ENCODE measurements at regions not wholly inside any gene's neighbourhood (a gene's known extent, or its start where the extent isn't known, plus 50 kb on each side); places are given as distances from the start of the nearest gene placed in this dataset.

DNA sequence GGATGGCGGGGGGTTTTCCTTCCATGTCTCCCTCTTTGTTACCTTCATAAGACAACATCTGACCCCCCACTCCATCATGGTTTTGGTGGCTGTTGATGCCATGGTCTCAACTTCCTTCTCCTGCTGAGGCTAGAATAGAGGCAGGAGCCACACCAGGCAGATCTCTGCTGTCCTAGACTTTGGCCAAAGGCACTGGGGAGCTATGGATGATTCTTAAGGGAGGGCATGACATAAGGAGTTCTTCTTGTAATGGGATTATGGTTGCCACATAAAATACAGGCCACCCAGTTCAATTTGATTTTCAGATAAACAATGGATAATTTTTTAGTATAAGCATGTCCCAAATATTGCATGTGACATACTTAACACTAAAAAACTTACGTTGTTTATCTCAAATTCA lies 52.2 kb upstream of the IER5L start:
- TF ChIP-seq, protein P1, sequence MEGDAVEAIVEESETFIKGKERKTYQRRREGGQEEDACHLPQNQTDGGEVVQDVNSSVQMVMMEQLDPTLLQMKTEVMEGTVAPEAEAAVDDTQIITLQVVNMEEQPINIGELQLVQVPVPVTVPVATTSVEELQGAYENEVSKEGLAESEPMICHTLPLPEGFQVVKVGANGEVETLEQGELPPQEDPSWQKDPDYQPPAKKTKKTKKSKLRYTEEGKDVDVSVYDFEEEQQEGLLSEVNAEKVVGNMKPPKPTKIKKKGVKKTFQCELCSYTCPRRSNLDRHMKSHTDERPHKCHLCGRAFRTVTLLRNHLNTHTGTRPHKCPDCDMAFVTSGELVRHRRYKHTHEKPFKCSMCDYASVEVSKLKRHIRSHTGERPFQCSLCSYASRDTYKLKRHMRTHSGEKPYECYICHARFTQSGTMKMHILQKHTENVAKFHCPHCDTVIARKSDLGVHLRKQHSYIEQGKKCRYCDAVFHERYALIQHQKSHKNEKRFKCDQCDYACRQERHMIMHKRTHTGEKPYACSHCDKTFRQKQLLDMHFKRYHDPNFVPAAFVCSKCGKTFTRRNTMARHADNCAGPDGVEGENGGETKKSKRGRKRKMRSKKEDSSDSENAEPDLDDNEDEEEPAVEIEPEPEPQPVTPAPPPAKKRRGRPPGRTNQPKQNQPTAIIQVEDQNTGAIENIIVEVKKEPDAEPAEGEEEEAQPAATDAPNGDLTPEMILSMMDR (IDR thresholded peaks at IDR 0.05; ENCODE audit: low read length): no peak
- TF ChIP-seq EZH2 (optimal IDR thresholded peaks at IDR 0.05; ENCODE audit: low read depth, low read length) (no peak), EZH2phosphoT487 (IDR thresholded peaks at IDR 0.05; ENCODE audit: low read length) (no peak)

All from MM.1S (cell line).